ENCODE measurements at regions not wholly inside any gene's neighbourhood (a gene's known extent, or its start where the extent isn't known, plus 50 kb on each side); places are given as distances from the start of the nearest gene placed in this dataset.

DNA sequence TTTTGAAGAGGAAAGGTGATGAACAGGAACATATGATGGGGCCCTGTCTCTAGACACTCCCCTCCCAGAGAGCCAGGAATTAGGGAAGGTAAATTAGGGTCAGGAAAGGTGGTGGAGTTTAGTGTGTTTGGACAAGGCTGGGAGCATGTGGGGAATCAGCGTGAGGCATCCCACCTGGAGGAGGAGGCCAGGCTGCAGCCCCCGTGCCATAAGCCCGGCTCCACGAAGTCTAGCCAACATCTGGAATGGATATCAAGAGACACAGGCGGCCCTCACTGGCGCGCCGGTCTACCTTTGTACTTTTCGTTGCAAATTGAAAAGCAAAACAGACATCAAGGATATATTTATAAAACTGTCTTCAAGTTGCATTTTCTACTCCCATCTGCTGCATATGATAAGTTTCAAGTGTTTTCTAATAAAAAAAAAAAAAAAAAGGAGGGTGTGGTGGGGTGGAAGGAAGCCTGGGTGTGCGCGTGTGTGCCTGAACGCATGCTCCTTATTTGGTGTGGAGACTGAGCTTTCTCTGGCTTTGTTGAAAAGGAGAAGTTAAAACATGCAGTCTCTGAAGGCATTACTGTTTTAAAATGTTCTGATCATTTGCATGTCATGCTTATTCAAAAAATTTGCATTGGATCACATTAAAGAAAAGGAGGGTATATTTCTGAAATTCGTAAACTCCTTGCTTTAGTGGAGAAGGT is 546.7 kb upstream of the ID2 start:
- H3K36me3 ChIP-seq: no peaks in the 10 kb centered on the region
- no peak overlapping the region for H3K4me3 ChIP-seq
- intact Hi-C loops (cut with DNase I): no loop called here
- no peaks in the 10 kb centered on the region for H3K9me3 ChIP-seq
- DNase-seq: no peak
- 57 to 75% methylated on average over 13 of the region's 13 CpGs for WGBS, 2 donors
- H3K27me3 ChIP-seq: no peaks in the 10 kb centered on the region
- H3K27ac ChIP-seq: peak overlapping the region; percentile 32 to 57 (median 42)
- peaks cover 0 to 26% (median 15%) of the 10 kb centered on the region in 4 donors for H3K4me1 ChIP-seq
- TF ChIP-seq, protein P1, sequence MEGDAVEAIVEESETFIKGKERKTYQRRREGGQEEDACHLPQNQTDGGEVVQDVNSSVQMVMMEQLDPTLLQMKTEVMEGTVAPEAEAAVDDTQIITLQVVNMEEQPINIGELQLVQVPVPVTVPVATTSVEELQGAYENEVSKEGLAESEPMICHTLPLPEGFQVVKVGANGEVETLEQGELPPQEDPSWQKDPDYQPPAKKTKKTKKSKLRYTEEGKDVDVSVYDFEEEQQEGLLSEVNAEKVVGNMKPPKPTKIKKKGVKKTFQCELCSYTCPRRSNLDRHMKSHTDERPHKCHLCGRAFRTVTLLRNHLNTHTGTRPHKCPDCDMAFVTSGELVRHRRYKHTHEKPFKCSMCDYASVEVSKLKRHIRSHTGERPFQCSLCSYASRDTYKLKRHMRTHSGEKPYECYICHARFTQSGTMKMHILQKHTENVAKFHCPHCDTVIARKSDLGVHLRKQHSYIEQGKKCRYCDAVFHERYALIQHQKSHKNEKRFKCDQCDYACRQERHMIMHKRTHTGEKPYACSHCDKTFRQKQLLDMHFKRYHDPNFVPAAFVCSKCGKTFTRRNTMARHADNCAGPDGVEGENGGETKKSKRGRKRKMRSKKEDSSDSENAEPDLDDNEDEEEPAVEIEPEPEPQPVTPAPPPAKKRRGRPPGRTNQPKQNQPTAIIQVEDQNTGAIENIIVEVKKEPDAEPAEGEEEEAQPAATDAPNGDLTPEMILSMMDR (IDR thresholded peaks at IDR 0.05): no peak
- peak in 1 of 4 donors; percentile 11 for TF ChIP-seq POLR2AphosphoS5 (IDR thresholded peaks at IDR 0.05)

DNA sequence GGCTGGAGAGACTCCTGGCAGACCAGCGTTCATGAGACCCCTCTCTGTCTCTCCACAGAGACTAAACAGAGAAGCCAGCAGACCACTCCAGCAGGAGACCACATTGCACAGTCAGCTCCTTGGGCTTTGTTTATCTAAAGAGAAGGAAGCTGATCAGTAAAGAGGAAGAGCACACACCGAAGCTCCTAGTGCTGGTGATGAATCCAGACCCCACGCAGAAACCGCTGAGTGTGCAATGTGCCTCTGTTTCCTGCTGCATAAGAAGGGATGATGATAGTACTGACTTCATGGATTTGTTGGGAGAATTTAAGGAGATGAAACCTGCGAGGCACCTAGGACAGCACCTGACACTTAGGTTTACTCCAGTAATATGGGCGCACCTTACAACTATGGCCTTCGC is 544.1 kb upstream of the ID2 start:
- H3K4me3 ChIP-seq: no peak overlapping the region
- TF ChIP-seq POLR2A (IDR thresholded peaks at IDR 0.05) (no peak), EP300 (IDR thresholded peaks at IDR 0.05) (no peak)
- TF ChIP-seq, protein P1 (IDR thresholded peaks at IDR 0.05): no peak
- no peaks in the 10 kb centered on the region for H3K27me3 ChIP-seq
- H3K4me1 ChIP-seq: peaks cover 0 to 40% (median 25%) of the 10 kb centered on the region in 4 donors
- WGBS, 2 donors: 81 to 84% methylated on average over 7 of the region's 7 CpGs
- peak overlapping the region in 1 of 4 donors; percentile 52 for H3K27ac ChIP-seq
- no peak for DNase-seq
- intact Hi-C loops (cut with DNase I): no loop called here
- H3K36me3 ChIP-seq: no peaks in the 10 kb centered on the region
- no peaks in the 10 kb centered on the region for H3K9me3 ChIP-seq

GRCh38 chr2:8138525-8138922 is 543.3 kb upstream of the ID2 start:
- H3K4me1 ChIP-seq: peaks cover 0 to 40% (median 25%) of the 10 kb centered on the region in 4 donors
- peak overlapping the region; percentile 26 to 52 (median 51) for H3K27ac ChIP-seq
- no peaks in the 10 kb centered on the region for H3K36me3 ChIP-seq
- no peaks in the 10 kb centered on the region for H3K9me3 ChIP-seq
- 97 to 99% methylated on average over 3 of the region's 3 CpGs for WGBS, 2 donors
- no peak overlapping the region for H3K4me3 ChIP-seq
- intact Hi-C loops (cut with DNase I): no loop called here
- H3K27me3 ChIP-seq: no peaks in the 10 kb centered on the region
- TF ChIP-seq, protein P1 (IDR thresholded peaks at IDR 0.05): no peak
- no peak for TF ChIP-seq POLR2A (IDR thresholded peaks at IDR 0.05)
- no peak for TF ChIP-seq EP300 (IDR thresholded peaks at IDR 0.05)
- no peak for TF ChIP-seq POLR2AphosphoS5 (IDR thresholded peaks at IDR 0.05)
- no peak for DNase-seq

GRCh38 chr2:8138923-8139667 is 542.8 kb upstream of the ID2 start:
- Histone ChIP-seq H3K4me3 (no peak overlapping the region), H3K27ac (peak overlapping the region; percentile 50 to 71 (median 56)), H3K9me3 (no peaks in the 10 kb centered on the region), H3K27me3 (no peaks in the 10 kb centered on the region), H3K36me3 (no peaks in the 10 kb centered on the region), H3K4me1 (peaks cover 0 to 40% (median 25%) of the 10 kb centered on the region in 4 donors)
- WGBS, 2 donors: 80 to 88% methylated on average over 10 of the region's 10 CpGs
- peak; percentile 79 for DNase-seq
- intact Hi-C loops (cut with DNase I): no loop called here
- peak in 1 of 4 donors; percentile 6 for TF ChIP-seq EP300 (IDR thresholded peaks at IDR 0.05)
- no peak for TF ChIP-seq POLR2A (IDR thresholded peaks at IDR 0.05)
- peak in 2 of 4 donors; percentile 32 to 56 for TF ChIP-seq POLR2AphosphoS5 (IDR thresholded peaks at IDR 0.05)

GRCh38 chr2:8139668-8140200 is 542.1 kb upstream of the ID2 start:
- intact Hi-C loops (cut with DNase I): no loop called here
- H3K36me3 ChIP-seq: no peaks in the 10 kb centered on the region
- no peaks in the 10 kb centered on the region for H3K27me3 ChIP-seq
- TF ChIP-seq POLR2A (IDR thresholded peaks at IDR 0.05) (no peak), POLR2AphosphoS5 (IDR thresholded peaks at IDR 0.05) (no peak), EP300 (IDR thresholded peaks at IDR 0.05) (no peak)
- TF ChIP-seq, protein P1 (IDR thresholded peaks at IDR 0.05): no peak
- H3K27ac ChIP-seq: peak overlapping the region; percentile 50 to 71 (median 56)
- no peak overlapping the region for H3K4me3 ChIP-seq
- H3K9me3 ChIP-seq: no peaks in the 10 kb centered on the region
- DNase-seq: no peak
- 74 to 92% methylated on average over 2 of the region's 2 CpGs for WGBS, 2 donors
- H3K4me1 ChIP-seq: peaks cover 0 to 36% (median 20%) of the 10 kb centered on the region in 4 donors
